Keratinocyte (primary cell): ENCODE measurements at regions not wholly inside any gene's neighbourhood (a gene's known extent, or its start where the extent isn't known, plus 50 kb on each side); places are given as distances from the start of the nearest gene placed in this dataset.

ENCODE experiments used
- DNase-seq: peaks from one replicate; pipeline ENCODE4 v3.0.0-alpha.2; 2011; ENCODE audit warnings: low read depth, missing footprints, low spot score
- FAIRE-seq: peaks from 2 replicates; lab custom pipeline; 2011; peaks lifted over from hg19 to GRCh38; lab: Jason Lieb, UNC
- H2AFZ ChIP-seq: 2 replicates; pipeline ENCODE4 v1.6.0; 2012; ENCODE audit warnings: low read length, control low read depth, inconsistent platforms; ENCODE audit not compliant: control insufficient read depth
- H3K27ac ChIP-seq: 2 replicates; pipeline ENCODE4 v1.5.1; 2011; ENCODE audit warnings: low read length; ENCODE audit not compliant: control insufficient read depth, insufficient read depth
- H3K27me3 ChIP-seq: 3 replicates; pipeline ENCODE4 v1.6.0; 2011; ENCODE audit warnings: low read length; ENCODE audit not compliant: control insufficient read depth, insufficient read depth; ENCODE audit errors: extremely low read depth
- H3K36me3 ChIP-seq, 2 experiments: 2 replicates in 1 of 2; 3 replicates in 1 of 2; pipeline ENCODE4 v1.5.1; 2011; ENCODE audit warnings: low read length in 2 of 2, mild to moderate bottlenecking in 1 of 2; ENCODE audit not compliant: control insufficient read depth in 2 of 2, insufficient read depth in 2 of 2; ENCODE audit errors: extremely low read depth in 1 of 2
- H3K4me1 ChIP-seq: 3 replicates; pipeline ENCODE4 v1.5.1; 2011; ENCODE audit warnings: low read length; ENCODE audit not compliant: control insufficient read depth, insufficient read depth; ENCODE audit errors: extremely low read depth
- H3K4me2 ChIP-seq: 3 replicates; pipeline ENCODE4 v1.6.0; 2011; ENCODE audit warnings: low read depth, low read length; ENCODE audit not compliant: control insufficient read depth, insufficient read depth; ENCODE audit errors: extremely low read depth
- H3K4me3 ChIP-seq, 3 experiments: fragments of 200-600 bp in 1 of 3; sonication (generic) in 1 of 3; 2 replicates in 2 of 3; 3 replicates in 1 of 3; pipeline ENCODE4 v1.5.1; 2011 to 2016; ENCODE audit warnings: low read length in 3 of 3, mild to moderate bottlenecking in 3 of 3, control low read depth in 2 of 3, inconsistent platforms in 1 of 3, low read depth in 1 of 3, mixed read lengths in 1 of 3, mixed run types in 1 of 3, moderate library complexity in 1 of 3; ENCODE audit not compliant: control insufficient read depth in 2 of 3, insufficient read depth in 2 of 3; ENCODE audit errors: extremely low read depth in 1 of 3
- H3K79me2 ChIP-seq: 2 replicates; pipeline ENCODE4 v1.6.0; 2012; ENCODE audit warnings: low read length; ENCODE audit not compliant: control insufficient read depth, insufficient read depth
- H3K9ac ChIP-seq: 3 replicates; pipeline ENCODE4 v1.6.0; 2011; ENCODE audit warnings: low read length; ENCODE audit not compliant: control insufficient read depth, insufficient read depth; ENCODE audit errors: extremely low read depth
- H3K9me1 ChIP-seq: 3 replicates; pipeline ENCODE4 v1.6.0; 2011; ENCODE audit warnings: low read length; ENCODE audit not compliant: control insufficient read depth, insufficient read depth; ENCODE audit errors: extremely low read depth
- H3K9me3 ChIP-seq: 2 replicates; pipeline ENCODE4 v1.5.1; 2012; ENCODE audit warnings: low read depth, low read length; ENCODE audit not compliant: control insufficient read depth
- H4K20me1 ChIP-seq: 3 replicates; pipeline ENCODE4 v1.6.0; 2011; ENCODE audit warnings: low read length; ENCODE audit not compliant: control insufficient read depth, insufficient read depth; ENCODE audit errors: extremely low read depth
- CTCF ChIP-seq, 3 experiments: IDR thresholded peaks in 1 of 3; conservative IDR thresholded peaks in 1 of 3; optimal IDR thresholded peaks in 1 of 3; 2 replicates in 2 of 3; 3 replicates in 1 of 3; pipeline versions ENCODE3 to v1.5.1; 2011; ENCODE audit warnings: low read length in 3 of 3, mild to moderate bottlenecking in 3 of 3, moderate library complexity in 2 of 3, control low read depth in 1 of 3, inconsistent platforms in 1 of 3; ENCODE audit not compliant: insufficient read depth in 2 of 3; ENCODE audit errors: extremely low read depth in 1 of 3
- EZH2 ChIP-seq: IDR thresholded peaks from one replicate; pipeline ENCODE4 v1.6.1; 2012; ENCODE audit warnings: inconsistent platforms, mild to moderate bottlenecking, low read length, moderate library complexity
- dilution Hi-C: fragments of 300-500 bp; cut with MboI; formaldehyde crosslinking; loops from one replicate; pipeline ENCODE4 v1.7.0; 2020; ENCODE audit warnings: low sequenced_read_pairs; ENCODE audit not compliant: extremely low pct_ligation_motif_present

GRCh38 chr3:178459038-178459410 lies 77.2 kb upstream of the KCNMB2 start:
- H3K9me3 ChIP-seq = no peaks in the 10 kb centered on the region
- dilution Hi-C loops = no loop called here
- H3K9ac ChIP-seq = no peak overlapping the region
- H2AFZ ChIP-seq = no peak overlapping the region
- no peak overlapping the region for H3K4me2 ChIP-seq
- H3K9me1 ChIP-seq = no peaks in the 10 kb centered on the region
- no peak for FAIRE-seq
- no peaks in the 10 kb centered on the region for H3K27me3 ChIP-seq
- H3K79me2 ChIP-seq = no peaks in the 10 kb centered on the region
- DNase-seq = no peak
- no peaks in the 10 kb centered on the region for H4K20me1 ChIP-seq
- no peaks in the 10 kb centered on the region for H3K36me3 ChIP-seq
- no peak for TF ChIP-seq CTCF (optimal IDR thresholded peaks at IDR 0.05 in 1 of 3, IDR thresholded peaks at IDR 0.05 in 1 of 3, conservative IDR thresholded peaks at IDR 0.05 in 1 of 3; ENCODE audit: extremely low read depth in 1 of 3, insufficient read depth in 2 of 3, low read length in 3 of 3)
- no peak for TF ChIP-seq EZH2
- H3K4me1 ChIP-seq = peaks cover 10% of the 10 kb centered on the region
- H3K27ac ChIP-seq = no peak overlapping the region
- no peak overlapping the region for H3K4me3 ChIP-seq

GRCh38 chr3:178465260-178466180 lies 70.7 kb upstream of the KCNMB2 start:
- no peaks in the 10 kb centered on the region for H3K79me2 ChIP-seq
- dilution Hi-C loops = no loop called here
- H3K36me3 ChIP-seq = no peaks in the 10 kb centered on the region
- no peaks in the 10 kb centered on the region for H3K27me3 ChIP-seq
- H3K9me3 ChIP-seq = no peaks in the 10 kb centered on the region
- no peak overlapping the region for H3K27ac ChIP-seq
- no peak for TF ChIP-seq EZH2
- TF ChIP-seq CTCF (optimal IDR thresholded peaks at IDR 0.05 in 1 of 3, IDR thresholded peaks at IDR 0.05 in 1 of 3, conservative IDR thresholded peaks at IDR 0.05 in 1 of 3; ENCODE audit: extremely low read depth in 1 of 3, insufficient read depth in 2 of 3, low read length in 3 of 3) = no peak
- no peaks in the 10 kb centered on the region for H3K4me1 ChIP-seq
- H3K9ac ChIP-seq = no peak overlapping the region
- FAIRE-seq (no peak), DNase-seq (no peak)
- no peak overlapping the region for H3K4me2 ChIP-seq
- H4K20me1 ChIP-seq = no peaks in the 10 kb centered on the region
- no peaks in the 10 kb centered on the region for H3K9me1 ChIP-seq
- no peak overlapping the region for H3K4me3 ChIP-seq
- no peak overlapping the region for H2AFZ ChIP-seq
